Daoy (cell line): ENCODE measurements at regions not wholly inside any gene's neighbourhood (a gene's known extent, or its start where the extent isn't known, plus 50 kb on each side); places are given as distances from the start of the nearest gene placed in this dataset.
"Not testable (repeated sequence)": the region's sequence is repeated elsewhere in the genome, so short reads cannot be mapped to it uniquely, and the experiment has no call there.

Source experiments
- DNase-seq: peaks from one replicate; pipeline ENCODE4 v3.0.0-alpha.2; 2015; ENCODE audit warnings: low read depth

GRCh38 chr2:147288131-147288530 lies 556.7 kb upstream of the ACVR2A start:
- DNase-seq: no peak

- DNase-seq: no peak
Measured at GRCh38 chr2:147275943-147276342, 568.9 kb upstream of the ACVR2A start.

GRCh38 chr2:147273628-147274027 lies 571.2 kb upstream of the ACVR2A start:
- no peak for DNase-seq

GRCh38 chr2:147273106-147273505 lies 571.7 kb upstream of the ACVR2A start:
- no peak for DNase-seq

- DNase-seq: not testable (repeated sequence)
Measured at GRCh38 chr2:147269581-147269980, 575.2 kb upstream of the ACVR2A start.

- DNase-seq: no peak
Measured at GRCh38 chr2:147260241-147260640, 584.6 kb upstream of the ACVR2A start.

- DNase-seq: no peak
Measured at GRCh38 chr2:147255812-147256211, 589.0 kb upstream of the ACVR2A start.

GRCh38 chr2:147250652-147251356 lies 594.0 kb upstream of the ACVR2A start:
- no peak for DNase-seq

GRCh38 chr2:147247749-147248148 lies 597.1 kb upstream of the ACVR2A start:
- DNase-seq: no peak

GRCh38 chr2:147242445-147242844 lies 602.4 kb upstream of the ACVR2A start:
- DNase-seq: no peak

- DNase-seq: no peak
Measured at GRCh38 chr2:147236601-147237000, 608.2 kb upstream of the ACVR2A start.

- no peak for DNase-seq
Measured at GRCh38 chr2:147232225-147232669, 612.6 kb upstream of the ACVR2A start.

GRCh38 chr2:147231607-147232006 lies 613.2 kb upstream of the ACVR2A start:
- DNase-seq: no peak

- DNase-seq: no peak
Measured at GRCh38 chr2:147231081-147231480, 613.7 kb upstream of the ACVR2A start.

- DNase-seq: no peak
Measured at GRCh38 chr2:147227313-147227712, 617.5 kb upstream of the ACVR2A start.

GRCh38 chr2:147224070-147224469 lies 620.8 kb upstream of the ACVR2A start:
- DNase-seq: no peak

- DNase-seq: no peak
Measured at GRCh38 chr2:147223553-147224060, 621.2 kb upstream of the ACVR2A start.

GRCh38 chr2:147223119-147223518 lies 621.7 kb upstream of the ACVR2A start:
- DNase-seq: no peak

- DNase-seq: no peak
Measured at GRCh38 chr2:147222506-147222905, 622.3 kb upstream of the ACVR2A start.

- no peak for DNase-seq
Measured at GRCh38 chr2:147214914-147215313, 629.9 kb upstream of the ACVR2A start.

- no peak for DNase-seq
Measured at GRCh38 chr2:147211484-147211883, 633.3 kb upstream of the ACVR2A start.

- no peak for DNase-seq
Measured at GRCh38 chr2:147204102-147204501, 640.7 kb upstream of the ACVR2A start.

- no peak for DNase-seq
Measured at GRCh38 chr2:147198651-147199171, 646.1 kb upstream of the ACVR2A start.
